Right renal pelvis (tissue), 4 donors: ENCODE measurements at regions not wholly inside any gene's neighbourhood (a gene's known extent, or its start where the extent isn't known, plus 50 kb on each side); places are given as distances from the start of the nearest gene placed in this dataset.

Experiments
- DNase-seq, 4 donors: peaks; one replicate each; pipeline ENCODE4 v3.0.0-alpha.2; 2013; ENCODE audit warnings: low read depth in 4 of 4, low spot score in 3 of 4, missing footprints in 1 of 4

DNA sequence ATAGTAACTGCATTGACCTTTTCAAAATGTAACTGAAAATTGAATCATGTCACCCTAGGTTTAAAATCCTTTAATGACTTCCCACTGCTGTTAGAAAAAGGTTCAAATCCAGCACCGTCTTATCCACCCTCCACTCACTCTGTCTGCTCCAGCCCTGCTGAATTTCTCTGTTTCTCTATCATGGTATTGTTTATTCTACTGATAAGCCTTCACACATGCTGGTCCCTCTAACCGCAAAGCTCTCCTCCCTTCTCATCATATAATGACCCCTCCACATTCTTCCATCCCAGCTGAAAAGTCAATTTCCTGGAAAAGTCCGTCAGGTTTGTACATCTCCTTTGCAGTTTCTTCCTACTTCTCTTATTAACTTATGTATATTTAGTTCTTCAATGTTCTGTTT is 389.2 kb upstream of the F9 start:
- no peak for DNase-seq

DNA sequence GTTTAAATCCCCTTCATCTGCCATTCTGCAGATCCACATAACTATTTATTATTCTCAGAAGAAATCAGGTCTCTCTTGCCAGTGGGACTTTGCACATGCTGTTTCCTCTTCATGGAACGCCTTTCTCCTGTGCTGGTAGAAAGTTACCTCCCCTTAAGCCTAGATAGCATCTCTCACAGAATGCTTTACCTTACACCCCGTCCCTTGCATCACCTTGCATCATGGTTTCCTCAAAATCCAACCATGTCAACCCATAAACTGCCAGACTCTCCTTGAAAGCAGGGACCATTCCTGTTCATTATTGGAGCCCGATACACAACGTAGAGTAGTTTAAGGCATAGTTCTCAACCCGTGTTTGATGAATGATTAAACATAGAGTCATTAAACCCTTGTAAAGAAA is 396.2 kb upstream of the F9 start:
- no peak for DNase-seq

DNA sequence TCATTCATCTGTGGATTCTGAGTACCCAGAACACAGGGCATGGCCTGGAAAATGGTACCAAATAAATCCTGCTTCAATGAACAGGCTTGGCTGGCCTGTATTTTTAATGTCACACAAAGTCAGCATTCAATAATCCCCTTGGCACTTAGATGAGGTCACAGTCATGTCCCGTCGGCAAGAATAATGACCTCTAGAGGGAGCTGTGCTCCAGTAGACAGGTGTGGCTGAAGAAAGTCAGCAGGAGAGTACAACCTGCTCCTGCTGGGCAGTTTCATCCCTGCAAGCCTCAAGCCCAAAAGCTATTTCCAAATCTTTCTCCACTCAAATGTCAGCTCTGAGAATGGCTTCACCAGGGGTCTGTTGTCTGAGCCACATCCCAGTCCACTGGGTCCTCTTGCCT is 404.0 kb upstream of the F9 start:
- DNase-seq: peak in 1 of 4 donors; percentile 8

DNA sequence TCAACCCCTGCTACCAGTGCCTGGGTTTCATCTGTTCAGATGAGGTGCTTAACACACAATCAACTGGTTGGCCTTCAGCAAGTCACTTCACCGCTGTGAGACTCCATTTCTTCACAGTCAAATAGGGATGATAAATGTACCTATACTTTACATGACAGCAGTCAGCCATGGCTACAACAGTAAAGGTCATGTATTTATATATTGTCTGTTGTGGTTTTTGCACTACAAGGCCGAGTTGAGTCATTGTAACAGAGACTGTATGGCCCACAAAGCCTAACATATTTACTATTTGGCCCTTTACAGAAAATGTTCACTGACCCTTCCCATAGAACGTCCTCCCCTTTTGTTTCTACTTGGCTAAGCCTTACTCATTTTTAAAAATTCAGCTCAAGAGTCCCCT is 404.6 kb upstream of the F9 start:
- no peak for DNase-seq

DNA sequence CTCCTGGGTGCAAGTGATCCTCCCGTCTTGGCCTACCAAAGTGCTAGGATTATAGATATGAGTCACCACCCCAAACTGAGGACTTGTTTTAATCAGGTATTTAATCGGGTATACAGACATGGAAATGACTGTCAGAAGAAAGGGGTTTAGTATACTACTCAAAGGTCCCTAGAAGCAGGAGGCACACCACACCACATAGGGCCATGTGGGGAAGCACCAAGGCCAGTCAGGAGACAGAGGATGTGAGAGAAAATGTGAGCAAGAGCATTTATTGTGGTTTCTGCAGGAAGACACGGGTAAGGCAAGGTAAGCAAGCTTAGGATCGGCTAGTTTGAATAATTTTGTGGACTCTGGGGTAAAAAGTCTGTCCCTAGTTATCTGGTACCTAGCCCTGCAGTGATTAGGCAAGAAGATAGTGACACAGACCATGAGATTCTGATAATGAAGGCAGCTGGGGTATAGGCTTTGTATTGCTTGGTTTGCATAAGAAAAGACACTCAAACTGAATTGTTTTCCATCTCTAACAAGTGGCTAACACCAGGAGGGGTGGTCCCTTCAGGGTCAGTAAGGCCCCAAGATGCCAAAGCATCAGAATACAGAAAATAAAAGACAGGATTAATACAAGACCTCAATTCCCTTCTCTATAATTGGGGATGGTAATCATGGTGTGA is 408.8 kb upstream of the F9 start:
- DNase-seq: no peak

DNA sequence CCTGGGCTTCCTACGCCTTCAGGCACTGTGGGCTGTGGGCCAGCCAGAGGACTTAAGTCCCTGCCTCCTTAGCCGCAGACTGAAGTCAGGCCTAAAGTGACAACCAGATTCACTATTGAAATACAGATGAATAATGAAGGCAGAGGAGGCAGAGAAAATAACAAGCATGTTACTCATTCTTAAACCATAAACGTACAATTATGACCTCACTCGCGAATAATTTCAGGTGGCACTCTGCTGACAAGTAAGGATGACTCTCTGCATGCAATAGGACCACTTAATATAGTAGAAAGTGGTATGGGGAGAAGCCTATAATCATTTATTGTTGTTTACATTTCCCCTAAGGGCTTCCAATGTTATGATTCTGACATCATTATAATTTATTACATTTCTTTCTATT is 409.2 kb upstream of the FGF13 start:
- no peak for DNase-seq

DNA sequence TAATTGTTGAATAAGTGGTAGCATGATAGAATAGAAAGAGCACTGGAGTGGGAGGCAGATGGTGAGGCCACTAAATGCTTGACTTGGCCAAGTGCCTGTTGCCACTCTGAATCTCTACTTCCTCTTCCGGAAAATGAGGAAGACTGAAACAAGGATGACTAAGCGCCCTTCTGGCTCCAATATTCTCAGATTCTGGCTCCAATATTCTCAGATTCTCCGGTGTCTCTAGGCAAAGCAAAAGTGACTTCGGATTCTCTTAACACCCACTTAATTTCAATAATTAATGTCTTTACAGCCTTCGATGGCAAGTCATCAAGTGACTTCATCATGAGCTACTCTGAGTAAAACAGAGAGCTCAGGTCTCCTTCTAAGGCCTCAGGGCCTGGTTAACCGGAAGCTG is 402.2 kb upstream of the FGF13 start:
- DNase-seq: no peak

DNA sequence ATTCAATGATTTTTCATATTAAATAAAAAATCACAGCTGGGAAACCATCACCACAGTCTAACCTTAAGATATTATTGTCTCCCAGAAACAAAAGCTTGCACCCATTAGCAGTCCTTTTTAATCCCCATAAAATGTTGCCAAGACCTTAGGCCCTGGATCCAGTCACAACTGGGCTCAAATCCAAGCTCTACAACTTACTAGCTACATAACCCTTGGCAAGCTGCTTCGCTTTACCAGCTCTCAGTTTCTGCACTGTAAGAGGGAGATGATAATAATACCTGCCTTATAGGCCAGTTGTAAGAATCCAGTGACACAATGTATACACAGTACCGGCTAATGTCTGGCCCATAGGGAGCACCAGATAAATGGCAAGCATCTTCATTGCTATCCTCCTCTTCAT is 400.9 kb upstream of the FGF13 start:
- no peak for DNase-seq

DNA sequence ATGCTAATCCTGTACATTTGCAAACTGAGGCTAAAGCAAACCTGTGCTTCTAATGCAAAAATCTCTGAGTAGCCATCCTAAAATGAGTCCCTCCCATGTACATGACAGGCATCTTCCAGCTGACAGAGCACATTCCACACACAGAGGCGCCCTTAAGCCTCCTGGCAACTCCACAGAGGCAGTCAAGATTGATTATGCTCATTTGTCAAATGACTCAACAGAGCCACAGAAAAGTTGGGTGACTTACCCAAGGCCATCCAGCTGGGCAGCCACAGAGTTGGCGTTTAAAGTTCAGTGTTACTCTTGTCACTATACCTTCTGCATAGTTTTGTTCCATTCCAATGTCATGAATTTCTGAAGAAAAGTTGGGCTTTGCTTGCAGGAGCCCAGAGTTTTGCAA is 394.6 kb upstream of the FGF13 start:
- DNase-seq: no peak

DNA sequence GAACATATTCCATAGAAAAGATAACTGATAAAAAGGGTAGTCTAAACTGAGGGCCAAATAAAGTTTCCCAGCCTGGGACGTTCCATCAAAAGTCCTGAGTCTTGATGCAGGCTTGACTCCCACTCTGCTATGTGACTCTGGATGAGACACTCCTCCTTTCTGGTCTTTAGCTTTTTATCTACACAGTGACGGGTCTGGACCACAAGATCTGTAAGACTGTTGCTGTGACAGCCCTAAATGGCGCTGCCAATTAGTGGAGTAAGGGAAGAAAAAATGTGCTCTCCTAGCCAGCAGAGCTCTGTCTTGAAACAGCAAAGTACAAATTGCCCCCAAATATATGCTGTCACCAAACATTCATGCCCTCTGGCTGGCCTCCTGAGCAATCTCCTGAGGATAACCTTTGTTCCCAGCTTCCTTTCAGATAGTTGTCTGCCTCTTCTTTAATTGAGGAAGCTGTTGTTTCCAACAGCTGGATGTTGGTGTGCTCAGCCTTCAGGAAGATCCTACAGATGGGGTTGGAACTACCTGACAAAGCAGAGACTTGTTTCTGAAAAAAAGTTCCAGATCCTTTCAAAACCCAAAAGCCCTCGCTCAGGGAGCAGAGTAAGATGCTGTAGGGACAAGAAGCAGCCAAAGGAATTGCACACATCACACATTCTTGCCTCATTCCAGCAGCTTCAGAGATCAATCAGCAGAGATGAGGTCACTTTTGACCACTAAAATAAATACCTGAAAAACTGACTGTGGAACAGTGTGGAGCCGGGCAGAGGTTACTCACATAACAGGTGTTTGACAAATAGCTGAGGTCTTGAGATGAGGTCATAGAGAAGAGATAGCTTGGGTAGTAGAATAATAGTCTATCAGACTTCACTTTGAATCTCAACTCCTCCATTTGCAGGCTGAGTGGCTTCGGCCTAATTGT is 383.4 kb upstream of the FGF13 start:
- no peak for DNase-seq

DNA sequence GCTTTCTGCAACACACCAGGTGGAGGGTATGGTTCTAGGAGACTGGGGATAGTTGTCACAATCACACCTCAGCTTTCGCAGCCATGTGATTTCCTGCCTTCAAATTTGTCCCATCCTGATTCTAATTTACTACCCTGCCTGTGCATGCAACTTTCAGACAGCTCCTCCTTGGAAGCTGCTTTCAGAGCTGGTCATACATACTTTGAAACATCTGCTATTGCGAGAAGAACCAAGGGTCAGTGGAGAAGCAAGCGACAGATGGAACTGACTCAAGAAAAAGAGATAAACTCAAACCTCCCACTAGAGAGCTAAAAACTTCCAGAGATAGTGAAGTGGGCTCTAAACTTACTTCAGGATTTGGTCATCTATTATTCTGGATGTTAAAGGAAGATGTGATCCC is 381.7 kb upstream of the FGF13 start:
- no peak for DNase-seq

DNA sequence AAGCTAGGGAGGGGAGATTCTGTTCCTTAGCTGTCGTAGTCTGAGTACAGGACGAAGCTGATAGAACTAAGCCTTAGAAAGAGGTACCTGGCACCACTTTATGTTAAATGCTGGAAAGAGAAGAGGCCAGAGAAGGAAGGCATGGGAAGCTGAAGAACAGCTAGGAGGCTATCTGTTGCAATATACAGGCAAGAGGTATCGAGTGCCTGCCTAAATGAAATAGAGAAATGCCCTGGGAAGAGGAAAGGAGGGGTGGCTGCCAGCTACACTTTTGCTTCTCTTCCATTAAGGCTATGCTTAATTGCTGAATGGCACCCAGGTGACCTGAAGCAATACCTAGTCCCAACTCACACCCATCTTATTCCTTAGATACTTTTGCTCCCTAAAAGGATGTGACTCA is 380.4 kb upstream of the FGF13 start:
- no peak for DNase-seq

DNA sequence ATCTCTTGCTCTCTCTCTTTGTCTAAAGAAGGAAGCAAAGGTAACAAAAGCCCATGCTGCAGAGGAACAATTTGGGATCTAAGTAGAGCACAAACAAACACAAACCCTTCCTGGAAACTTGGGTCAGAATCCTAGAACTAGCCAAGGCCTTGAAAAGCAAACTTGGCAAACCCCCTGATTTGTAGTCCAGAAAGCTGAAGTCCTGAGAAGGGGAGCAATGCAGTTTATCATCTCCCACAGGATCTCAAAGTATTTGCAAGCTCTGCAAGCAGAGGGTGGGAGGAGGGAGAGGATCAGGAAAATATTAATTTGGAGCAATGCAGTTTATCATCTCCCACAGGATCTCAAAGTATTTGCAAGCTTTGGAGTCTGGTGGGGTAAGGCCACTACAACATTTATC is 379.5 kb upstream of the FGF13 start:
- DNase-seq: no peak

DNA sequence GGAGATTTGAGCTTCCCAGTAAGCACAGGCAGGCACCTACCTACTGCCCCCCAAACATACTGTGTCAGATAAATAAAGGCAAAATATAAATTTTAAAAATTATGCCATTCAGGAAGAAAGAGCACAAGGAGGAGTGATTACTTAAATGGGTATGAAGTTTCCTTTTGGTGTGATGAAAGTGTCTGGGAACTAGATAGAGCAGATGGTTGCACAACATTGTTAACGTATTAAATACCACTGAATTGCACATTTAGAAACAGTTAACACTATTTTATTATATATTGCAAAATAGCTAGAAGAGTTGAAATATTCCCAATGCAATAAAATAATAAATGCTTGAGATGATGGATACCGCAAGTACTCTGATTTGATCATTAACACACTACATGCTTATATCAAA is 374.7 kb upstream of the FGF13 start:
- DNase-seq: no peak

DNA sequence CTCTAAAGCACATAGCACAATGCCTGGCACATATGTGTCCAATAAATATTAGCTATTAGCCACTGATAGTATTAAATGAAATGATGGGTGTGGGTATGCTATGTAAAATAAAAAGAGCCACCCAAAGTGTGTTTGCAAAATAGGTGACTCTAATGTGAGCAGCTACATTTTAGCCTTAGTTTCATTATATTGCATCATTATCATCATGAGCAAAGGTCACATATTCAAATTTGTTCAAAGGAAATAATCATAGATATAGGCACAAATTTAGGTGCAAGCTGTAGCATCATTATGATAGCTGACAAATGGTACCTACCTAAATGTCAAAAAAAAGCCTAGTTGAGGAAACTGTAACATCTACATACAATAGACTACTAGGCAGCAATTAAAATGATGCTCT is 373.9 kb upstream of the FGF13 start:
- DNase-seq: no peak

DNA sequence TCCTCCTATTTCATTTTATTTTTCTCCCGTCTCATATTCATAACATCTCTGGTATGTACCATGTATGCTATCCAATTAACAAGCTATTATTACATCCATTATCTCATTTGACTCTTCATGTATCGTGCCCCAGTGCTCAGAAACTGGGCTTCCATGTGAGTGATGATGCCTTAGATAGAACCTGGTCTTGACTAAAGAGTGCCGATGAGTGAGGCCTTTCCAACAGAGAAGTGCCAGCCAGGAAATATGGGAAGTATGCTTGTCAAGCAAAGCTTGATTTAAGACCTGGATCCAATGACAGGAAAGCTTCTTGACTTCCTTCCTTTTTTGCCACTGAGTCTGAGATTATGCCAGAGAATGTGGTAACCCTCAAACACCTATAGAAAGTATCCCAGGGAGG is 371.7 kb upstream of the FGF13 start:
- no peak for DNase-seq

DNA sequence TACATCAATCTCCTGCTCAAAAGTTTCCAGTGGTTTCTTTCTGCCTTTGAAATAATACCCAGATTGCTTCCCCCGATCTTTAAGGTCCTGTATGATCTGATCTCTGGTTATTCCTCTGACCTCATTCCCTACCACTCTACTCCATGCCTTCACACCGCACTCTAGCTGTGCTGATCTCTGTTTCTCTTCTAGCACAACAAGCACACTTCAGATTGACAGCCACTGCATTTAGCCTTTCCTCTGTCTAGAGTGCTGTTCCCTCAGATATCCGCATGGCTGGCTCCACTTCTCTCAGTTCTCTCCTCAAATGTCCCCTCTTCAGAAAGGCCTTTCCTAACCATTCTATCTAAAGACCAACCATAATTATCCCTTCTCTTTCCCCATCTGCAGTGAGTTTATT is 370.4 kb upstream of the FGF13 start:
- DNase-seq: no peak

DNA sequence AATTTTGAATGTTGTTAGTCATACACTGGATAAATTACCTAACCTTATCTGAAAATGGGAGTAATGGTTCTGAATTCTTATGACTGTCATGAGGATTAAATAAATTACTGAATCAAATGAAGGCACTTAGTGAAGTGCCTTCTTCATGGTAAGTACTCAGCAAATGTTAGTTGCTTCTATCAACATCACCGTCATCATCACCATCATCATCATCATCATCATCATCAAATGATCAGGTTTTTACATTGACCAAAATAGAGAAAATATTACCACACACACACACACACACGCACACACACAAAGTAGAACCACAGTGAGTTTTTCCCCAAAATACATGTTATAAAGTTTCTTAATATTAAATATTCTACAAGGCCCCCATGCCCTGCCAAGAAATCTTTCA is 368.3 kb upstream of the FGF13 start:
- no peak for DNase-seq

DNA sequence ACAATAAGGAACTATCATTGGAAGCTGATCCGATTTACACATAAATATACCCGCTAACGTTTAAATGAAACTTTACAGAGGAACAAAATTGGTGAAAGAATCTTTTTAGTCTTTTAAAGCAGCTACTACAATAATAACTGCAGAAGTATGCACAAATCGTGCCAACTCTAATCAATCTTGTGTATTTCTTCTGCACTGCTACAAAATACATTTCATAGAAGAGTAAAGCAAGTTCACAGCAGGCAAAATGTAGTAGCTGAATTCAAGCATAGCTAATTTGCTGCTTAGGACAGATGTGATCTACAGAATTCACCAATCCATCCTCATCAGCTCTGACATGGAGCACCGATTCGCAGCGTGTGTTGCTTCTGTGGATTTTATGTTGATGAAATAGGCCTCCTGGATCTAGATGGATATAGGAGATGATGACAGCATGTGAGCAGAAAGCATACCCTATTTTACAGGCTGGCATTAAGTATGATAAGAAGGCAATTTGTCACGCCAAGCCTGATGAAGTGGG is 367.3 kb upstream of the FGF13 start:
- no peak for DNase-seq

DNA sequence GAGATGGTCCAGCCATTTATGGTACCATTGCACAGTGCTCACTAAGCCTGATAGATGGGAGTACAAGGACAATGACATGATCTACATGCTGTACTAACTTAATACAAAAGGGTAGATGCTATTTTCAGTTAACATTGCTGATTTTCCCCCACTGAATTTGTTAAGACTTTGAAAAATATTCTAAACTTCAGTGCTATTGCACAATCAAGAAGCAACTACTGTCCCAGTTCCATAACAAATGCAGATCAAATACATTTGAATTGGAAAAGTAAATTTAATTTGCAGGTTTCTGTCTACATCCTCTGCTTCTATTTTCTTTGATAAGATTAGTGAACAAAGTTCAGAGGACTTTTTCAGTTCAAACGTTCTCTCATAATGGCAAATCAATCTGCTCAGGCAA is 366.8 kb upstream of the FGF13 start:
- DNase-seq: no peak

DNA sequence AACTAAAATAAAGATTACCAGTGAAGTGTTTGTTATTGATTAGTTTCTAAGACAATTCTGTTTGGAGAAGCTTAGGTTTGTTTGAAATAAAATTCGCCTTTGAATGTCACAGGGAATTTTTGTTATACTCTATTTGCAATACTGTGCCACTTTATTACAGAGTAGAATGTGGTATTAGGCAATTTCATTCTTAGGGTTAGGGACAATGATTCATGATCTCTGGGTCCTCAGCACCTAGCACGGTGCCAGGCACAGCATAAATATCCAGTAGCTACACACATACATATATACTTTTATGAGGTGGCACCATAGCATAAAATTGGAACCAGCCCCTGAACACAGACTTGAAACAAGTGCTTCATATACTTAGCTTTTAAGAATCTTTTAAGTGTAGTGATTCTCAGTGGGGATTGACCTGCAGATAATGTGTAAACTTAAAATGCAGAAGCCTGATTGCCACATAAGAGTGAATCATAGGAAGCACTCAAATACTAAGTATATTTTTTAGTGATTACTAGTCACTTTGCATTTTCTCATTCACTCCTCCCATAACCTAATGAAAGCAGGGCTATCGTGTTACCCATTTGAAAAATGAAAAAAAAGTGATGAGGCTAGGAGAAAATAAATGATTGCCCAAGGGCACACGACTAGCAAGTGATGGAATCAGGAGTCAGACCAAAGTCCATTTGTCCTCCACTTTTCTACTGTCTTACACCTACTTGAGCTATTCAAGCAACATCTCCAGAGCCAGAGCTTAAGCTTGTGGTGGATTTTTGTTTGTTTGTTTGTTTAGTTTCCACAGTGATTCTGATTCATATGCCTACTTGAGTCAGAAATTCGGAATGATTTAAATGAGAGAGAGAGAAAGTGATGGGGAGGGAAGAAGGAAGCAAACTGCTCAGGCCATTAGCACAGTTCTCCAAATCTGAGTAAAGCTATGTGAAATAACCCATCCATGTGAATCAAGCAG is 366.0 kb upstream of the FGF13 start:
- DNase-seq: no peak
